ENCODE measurements at regions not wholly inside any gene's neighbourhood (a gene's known extent, or its start where the extent isn't known, plus 50 kb on each side); places are given as distances from the start of the nearest gene placed in this dataset.

DNA sequence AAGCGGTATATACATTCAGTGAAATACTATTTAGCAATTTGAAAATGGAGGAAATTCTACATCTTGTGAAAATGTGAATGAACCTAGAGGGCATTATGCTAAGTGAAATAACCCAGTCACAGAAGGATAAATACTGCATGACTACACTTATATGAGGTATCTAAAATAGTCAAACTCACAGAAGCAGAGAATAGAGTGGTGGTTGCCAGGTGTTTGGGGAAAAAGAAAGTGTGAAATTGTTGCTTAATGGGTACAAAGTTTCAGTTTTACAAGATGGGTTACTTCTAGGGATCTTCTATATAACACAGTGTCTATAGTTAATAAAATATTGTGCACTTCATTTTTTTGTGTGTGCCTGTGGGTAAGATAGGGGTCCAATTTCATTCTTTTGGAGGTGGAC, 1152.0 kb downstream of the EPHA7 start:
- no peak for TF ChIP-seq SUZ12 (IDR thresholded peaks at IDR 0.05; ENCODE audit: low read length)
- TF ChIP-seq POLR2A (IDR thresholded peaks at IDR 0.05; ENCODE audit: control extremely low read depth in 1 of 2, low read depth in 2 of 2, low read length in 2 of 2) = no peak
- no peak for TF ChIP-seq MAFK (IDR thresholded peaks at IDR 0.05; ENCODE audit: low read depth, low read length)
- no peak for TF ChIP-seq CHD2 (IDR thresholded peaks at IDR 0.05; ENCODE audit: low read length)

Data from H1 (cell line).